HEK293 (cell line): ENCODE measurements at regions not wholly inside any gene's neighbourhood (a gene's known extent, or its start where the extent isn't known, plus 50 kb on each side); places are given as distances from the start of the nearest gene placed in this dataset.

Experiments
- CTCF ChIA-PET: fragments of 350-600 bp; formaldehyde crosslinking; extraction: SDS; loops from one replicate; lab custom pipeline; 2021; ENCODE audit warnings: antibody characterized with exemption; lab: Yijun Ruan, JAX
- POLR2A ChIA-PET: fragments of 300-600 bp; formaldehyde crosslinking; extraction: SDS; loops from one replicate; lab custom pipeline; 2020; ENCODE audit warnings: antibody characterized with exemption, inconsistent platforms; lab: Yijun Ruan, JAX
- H3K27ac ChIP-seq: fragments of 200-500 bp; sonication (Bioruptor generic); 2 replicates; pipeline ENCODE4 v1.5.1; 2014; ENCODE audit warnings: low read depth, low read length, control low read depth, inconsistent platforms; ENCODE audit errors: extremely low read depth
- H3K36me3 ChIP-seq, 2 experiments: fragments of 200-500 bp in 1 of 2; sonication (Bioruptor generic) in 1 of 2; 1 replicate in 1 of 2; 2 replicates in 1 of 2; pipeline ENCODE4 v1.5.1; 2014 to 2017; ENCODE audit warnings: inconsistent platforms in 2 of 2, low read length in 2 of 2; ENCODE audit not compliant: control insufficient read depth in 2 of 2, insufficient read depth in 1 of 2
- H3K4me1 ChIP-seq: fragments of 200-500 bp; sonication (Bioruptor generic); 2 replicates; pipeline ENCODE4 v1.5.1; 2014; ENCODE audit warnings: mild to moderate bottlenecking, low read length, inconsistent platforms; ENCODE audit not compliant: control insufficient read depth, insufficient read depth
- H3K4me3 ChIP-seq: 2 replicates; pipeline ENCODE4 v1.5.1; 2011; ENCODE audit warnings: low read depth, mild to moderate bottlenecking, control low read depth, low read length, moderate library complexity
- H3K9me3 ChIP-seq: fragments of 200-500 bp; sonication (Bioruptor generic); 2 replicates; pipeline ENCODE4 v1.5.1; 2014; ENCODE audit warnings: low read depth, low read length, inconsistent platforms; ENCODE audit not compliant: control insufficient read depth, insufficient read depth
- GLI4 ChIP-seq: fragments of 450-650 bp; formaldehyde crosslinking; IDR thresholded peaks from 2 replicates; pipeline ENCODE4 v1.5.1; 2016; ENCODE audit warnings: missing biosample characterization, missing genetic modification characterization
- GLIS2 ChIP-seq: fragments of 450-650 bp; formaldehyde crosslinking; IDR thresholded peaks from 2 replicates; pipeline ENCODE4 v1.5.1; 2016; ENCODE audit warnings: missing biosample characterization, missing genetic modification characterization
- KLF16 ChIP-seq: fragments of 450-650 bp; formaldehyde crosslinking; IDR thresholded peaks from 2 replicates; pipeline ENCODE4 v1.5.1; 2017; ENCODE audit warnings: missing biosample characterization, missing genetic modification characterization
- PRDM10 ChIP-seq: fragments of 450-650 bp; formaldehyde crosslinking; IDR thresholded peaks from 2 replicates; pipeline ENCODE4 v1.5.1; 2016; ENCODE audit warnings: missing biosample characterization, missing genetic modification characterization
- PRDM2 ChIP-seq: fragments of 450-650 bp; formaldehyde crosslinking; IDR thresholded peaks from 2 replicates; pipeline ENCODE4 v1.5.1; 2016; ENCODE audit warnings: missing biosample characterization, missing genetic modification characterization, borderline replicate concordance
- SCRT1 ChIP-seq: fragments of 450-650 bp; formaldehyde crosslinking; IDR thresholded peaks from 2 replicates; pipeline ENCODE4 v1.5.1; 2016; ENCODE audit warnings: missing biosample characterization, missing genetic modification characterization, borderline replicate concordance
- SETDB1 ChIP-seq: IDR thresholded peaks from one replicate; pipeline ENCODE4 v1.6.1; 2017; ENCODE audit warnings: mild to moderate bottlenecking, low read length, moderate library complexity, mixed read lengths; ENCODE audit not compliant: insufficient read length
- YY2 ChIP-seq: fragments of 450-650 bp; formaldehyde crosslinking; IDR thresholded peaks from 2 replicates; pipeline ENCODE4 v1.5.1; 2016; ENCODE audit warnings: missing biosample characterization, missing genetic modification characterization
- ZNF10 ChIP-seq: fragments of 450-650 bp; formaldehyde crosslinking; IDR thresholded peaks from 2 replicates; pipeline ENCODE4 v1.5.1; 2017; ENCODE audit warnings: missing biosample characterization, missing genetic modification characterization
- ZNF114 ChIP-seq: fragments of 450-650 bp; formaldehyde crosslinking; IDR thresholded peaks from 2 replicates; pipeline ENCODE4 v1.5.0; 2017; ENCODE audit warnings: missing biosample characterization, missing genetic modification characterization
- ZNF18 ChIP-seq: fragments of 450-650 bp; formaldehyde crosslinking; IDR thresholded peaks from 2 replicates; pipeline ENCODE4 v1.5.1; 2016; ENCODE audit warnings: missing biosample characterization, missing genetic modification characterization
- ZNF223 ChIP-seq: fragments of 450-650 bp; formaldehyde crosslinking; IDR thresholded peaks from 2 replicates; pipeline ENCODE4 v1.5.1; 2016; ENCODE audit warnings: missing biosample characterization, missing genetic modification characterization
- ZNF292 ChIP-seq: fragments of 450-650 bp; formaldehyde crosslinking; IDR thresholded peaks from 2 replicates; pipeline ENCODE4 v1.5.1; 2016; ENCODE audit warnings: low read depth, missing biosample characterization, missing genetic modification characterization, borderline replicate concordance
- ZNF324 ChIP-seq: fragments of 450-650 bp; formaldehyde crosslinking; IDR thresholded peaks from 2 replicates; pipeline ENCODE4 v1.5.1; 2016; ENCODE audit warnings: missing biosample characterization, missing genetic modification characterization
- ZNF394 ChIP-seq: fragments of 450-650 bp; formaldehyde crosslinking; IDR thresholded peaks from 2 replicates; pipeline ENCODE4 v1.5.1; 2016; ENCODE audit warnings: missing biosample characterization, missing genetic modification characterization, mild to moderate bottlenecking, moderate library complexity, borderline replicate concordance
- ZNF398 ChIP-seq: fragments of 450-650 bp; formaldehyde crosslinking; IDR thresholded peaks from 2 replicates; pipeline ENCODE4 v1.5.1; 2017; ENCODE audit warnings: missing biosample characterization, missing genetic modification characterization
- ZNF585B ChIP-seq: fragments of 450-650 bp; formaldehyde crosslinking; IDR thresholded peaks from 2 replicates; pipeline ENCODE4 v1.5.1; 2016; ENCODE audit warnings: missing biosample characterization, missing genetic modification characterization
- ZNF610 ChIP-seq: fragments of 450-650 bp; formaldehyde crosslinking; IDR thresholded peaks from 2 replicates; pipeline ENCODE4 v1.5.1; 2016; ENCODE audit warnings: missing biosample characterization, missing genetic modification characterization, borderline replicate concordance
- ZNF623 ChIP-seq: fragments of 450-650 bp; formaldehyde crosslinking; IDR thresholded peaks from 2 replicates; pipeline ENCODE4 v1.5.1; 2016; ENCODE audit warnings: missing biosample characterization, missing genetic modification characterization
- ZNF654 ChIP-seq: fragments of 450-650 bp; formaldehyde crosslinking; IDR thresholded peaks from 2 replicates; pipeline ENCODE4 v1.5.1; 2016; ENCODE audit warnings: low read depth, missing biosample characterization, missing genetic modification characterization
- ZNF660 ChIP-seq: fragments of 450-650 bp; IDR thresholded peaks from 2 replicates; pipeline ENCODE4 v1.5.1; 2018; ENCODE audit warnings: missing biosample characterization, mild to moderate bottlenecking, missing genetic modification characterization
- ZNF701 ChIP-seq: fragments of 450-650 bp; formaldehyde crosslinking; IDR thresholded peaks from 2 replicates; pipeline ENCODE4 v1.5.1; 2016; ENCODE audit warnings: missing biosample characterization, missing genetic modification characterization
- ZSCAN18 ChIP-seq: fragments of 450-650 bp; formaldehyde crosslinking; IDR thresholded peaks from 2 replicates; pipeline ENCODE4 v1.5.1; 2016; ENCODE audit warnings: missing biosample characterization, missing genetic modification characterization

GRCh38 chr12:16927259-16927658 lies 321.3 kb upstream of the LMO3 start:
- H3K36me3 ChIP-seq = no peaks in the 10 kb centered on the region
- CTCF ChIA-PET = interaction anchor here (1.5 kb wide), 1 partner anchor 12 kb away, joined by 5 read pairs; no protein-coding TSS in a partner anchor
- no peak overlapping the region for H3K4me3 ChIP-seq
- H3K27ac ChIP-seq = no peak overlapping the region
- POLR2A ChIA-PET = no interaction called here
- TF ChIP-seq ZNF654 (tag by site-specific recombination) = no peak
- no peak for TF ChIP-seq ZNF398 (tag by site-specific recombination)
- no peak for TF ChIP-seq ZNF394 (tag by site-specific recombination)
- no peak for TF ChIP-seq ZNF292
- no peak for TF ChIP-seq ZNF585B (tag by site-specific recombination)
- no peak for TF ChIP-seq ZNF701 (tag by site-specific recombination)
- TF ChIP-seq ZNF223 (tag by site-specific recombination) = no peak
- no peak for TF ChIP-seq ZNF324 (tag by site-specific recombination)
- no peak for TF ChIP-seq ZNF114
- no peak for TF ChIP-seq SCRT1 (tag by site-specific recombination)
- TF ChIP-seq ZNF623 (tag by site-specific recombination) = no peak
- TF ChIP-seq KLF16 (tag by site-specific recombination) = no peak
- no peak for TF ChIP-seq ZNF18 (tag by site-specific recombination)
- no peak for TF ChIP-seq ZNF10 (tag by site-specific recombination)
- TF ChIP-seq YY2 (tag by site-specific recombination) = no peak
- no peak for TF ChIP-seq SETDB1
- no peak for TF ChIP-seq GLI4
- no peak for TF ChIP-seq ZNF610 (tag by site-specific recombination)
- no peak for TF ChIP-seq GLIS2 (tag by site-specific recombination)
- TF ChIP-seq ZSCAN18 (tag by site-specific recombination) = no peak
- TF ChIP-seq, all 188 proteins: peak for 0
- Histone ChIP-seq H3K4me1 (no peaks in the 10 kb centered on the region), H3K9me3 (no peaks in the 10 kb centered on the region)

GRCh38 chr12:16920451-16920850 lies 314.5 kb upstream of the LMO3 start:
- H3K36me3 ChIP-seq = no peaks in the 10 kb centered on the region
- no peaks in the 10 kb centered on the region for H3K4me1 ChIP-seq
- H3K27ac ChIP-seq = no peak overlapping the region
- ChIA-PET CTCF (no interaction called here), POLR2A (no interaction called here)
- H3K4me3 ChIP-seq = no peak overlapping the region
- no peaks in the 10 kb centered on the region for H3K9me3 ChIP-seq
- no peak for TF ChIP-seq PRDM10 (tag by site-specific recombination)
- no peak for TF ChIP-seq PRDM2 (tag by site-specific recombination)
- no peak for TF ChIP-seq ZNF660 (tag by site-specific recombination)
